HG03135 (cell line): ENCODE measurements at regions not wholly inside any gene's neighbourhood (a gene's known extent, or its start where the extent isn't known, plus 50 kb on each side); places are given as distances from the start of the nearest gene placed in this dataset.
A peak's percentile ranks its signal among the peaks of the same experiment; 100 is the strongest.

Experiments
- ATAC-seq: cut with Tn5 transposase; IDR thresholded peaks from one replicate; pipeline ENCODE4 v1.9.1; 2021; ENCODE audit warnings: mild to moderate bottlenecking, moderate library complexity; ENCODE audit not compliant: unreplicated experiment

- no peak for ATAC-seq
These were observed 195.3 kb downstream of the PTEN start for GRCh38 chr10:88058750-88059149.

DNA sequence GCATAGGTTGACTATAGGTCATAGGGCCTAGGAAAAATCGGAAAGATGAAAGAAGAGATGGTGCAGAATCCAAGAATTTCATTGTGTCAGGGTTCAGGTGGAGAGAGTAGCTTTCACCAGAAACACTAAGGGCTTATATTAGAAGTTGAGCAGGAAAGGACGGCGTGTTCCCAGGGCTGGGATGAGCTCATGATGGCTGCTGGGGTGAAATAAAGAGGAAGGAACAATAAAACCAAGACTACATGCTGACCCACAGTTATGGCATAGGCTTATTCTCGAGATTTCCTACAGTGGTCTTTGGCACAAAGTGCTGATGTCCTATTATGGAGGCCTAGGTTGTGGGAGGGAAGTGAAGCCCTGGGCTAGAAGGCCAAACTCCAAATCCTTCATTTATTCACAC is 195.8 kb downstream of the PTEN start:
- no peak for ATAC-seq

DNA sequence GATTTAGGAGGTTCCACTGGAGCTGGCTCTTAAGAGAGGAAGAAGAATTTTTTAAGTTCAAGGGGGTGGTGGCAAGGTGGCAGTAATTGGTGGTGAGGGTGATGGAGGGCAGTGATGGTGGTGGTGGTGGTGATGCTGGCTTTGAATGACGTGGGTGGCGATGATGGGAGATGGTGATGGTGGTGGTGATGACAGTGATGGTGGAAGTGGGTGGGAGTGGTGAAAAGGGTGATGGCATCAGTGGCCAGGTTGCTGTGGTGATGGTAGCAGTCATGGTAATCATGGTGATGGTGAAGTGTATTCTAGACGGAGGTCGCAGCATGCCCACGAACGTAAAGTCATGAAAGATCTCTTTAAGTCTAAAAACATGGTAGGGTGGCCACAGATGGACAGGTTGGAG is 197.3 kb downstream of the PTEN start:
- ATAC-seq, result no peak

DNA sequence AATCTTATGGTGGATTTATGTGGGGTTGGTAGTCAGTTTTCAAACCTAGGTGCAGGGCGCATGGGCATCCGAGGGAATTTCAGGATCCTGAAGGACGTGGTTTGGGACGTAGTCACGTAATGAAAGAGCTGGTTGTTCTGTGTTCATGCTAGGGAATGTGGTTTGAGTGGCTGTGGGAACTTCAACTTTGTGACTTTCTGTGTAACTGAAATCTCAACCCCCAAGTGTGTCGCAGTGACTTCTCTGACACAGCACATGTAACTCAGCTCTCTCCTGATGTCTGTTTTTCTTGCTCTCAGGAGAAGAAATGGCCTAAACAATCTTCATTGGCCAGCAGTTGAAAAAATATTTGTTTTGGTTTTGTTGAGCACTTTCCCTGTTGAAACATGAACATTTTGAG is 199.0 kb downstream of the PTEN start:
- no peak for ATAC-seq

DNA sequence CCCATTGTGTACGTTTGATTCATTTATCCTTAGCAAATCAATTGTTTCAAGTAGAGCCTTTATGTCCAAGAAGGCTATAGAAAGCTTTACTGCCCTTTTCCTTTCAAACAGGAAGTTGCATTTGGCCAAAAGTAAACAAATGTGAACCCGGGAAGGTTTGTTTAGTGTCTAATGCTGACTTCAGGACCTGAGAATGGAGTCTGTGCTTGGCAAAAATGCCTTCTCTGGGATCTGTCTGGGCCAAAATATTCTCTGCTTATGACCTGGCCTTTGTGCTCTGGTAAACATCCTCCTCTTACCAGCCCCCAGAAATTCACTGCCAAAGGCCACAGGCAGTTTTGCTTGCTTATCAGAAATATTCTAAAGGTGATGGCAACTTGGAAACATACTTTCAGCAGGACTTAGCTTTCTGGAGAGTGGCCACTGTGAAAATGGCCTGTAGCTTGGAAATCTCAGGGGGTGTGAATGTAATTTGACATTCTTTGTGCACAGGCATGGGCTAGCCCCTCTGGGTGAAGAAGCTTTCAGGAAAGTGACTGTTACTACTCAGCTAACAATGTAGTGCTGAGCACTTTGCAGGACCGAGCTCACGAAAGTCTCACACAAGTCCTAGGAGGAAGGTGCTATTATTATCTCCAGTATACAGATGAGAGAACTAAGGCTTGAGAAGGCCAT is 199.5 kb downstream of the PTEN start:
- ATAC-seq, result no peak

DNA sequence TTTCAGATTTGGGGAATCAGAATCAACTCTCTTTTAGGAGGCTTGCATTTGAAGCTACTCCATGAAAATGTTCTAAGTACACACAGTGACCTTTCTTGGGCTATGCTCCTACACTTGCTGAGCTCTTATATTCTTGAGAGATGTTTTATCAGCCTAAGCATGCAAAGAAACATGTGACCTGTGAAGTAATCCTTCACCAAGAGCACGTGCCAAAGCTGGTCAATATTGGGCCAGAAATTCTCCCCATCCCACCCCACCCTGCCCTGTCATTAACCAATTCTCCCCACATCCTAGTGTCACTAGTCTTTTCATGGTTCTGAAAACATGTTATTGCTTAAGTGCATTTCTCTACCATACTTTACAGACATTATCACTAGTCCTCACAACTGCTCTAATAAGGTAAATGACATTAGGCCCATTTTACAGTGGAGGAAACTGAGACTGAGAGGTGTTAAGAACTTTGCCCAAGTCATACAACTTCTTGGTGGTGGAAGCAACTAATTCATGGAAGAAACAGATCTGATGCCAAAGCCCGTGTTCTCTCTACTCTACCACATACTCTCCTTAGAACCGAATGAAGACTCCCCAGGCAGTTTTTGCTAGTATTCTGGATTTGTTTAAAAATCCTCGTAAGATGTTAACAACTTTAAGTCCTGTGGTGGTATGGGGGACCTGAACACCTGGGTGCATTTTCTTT is 200.6 kb downstream of the PTEN start:
- ATAC-seq, result no peak

DNA sequence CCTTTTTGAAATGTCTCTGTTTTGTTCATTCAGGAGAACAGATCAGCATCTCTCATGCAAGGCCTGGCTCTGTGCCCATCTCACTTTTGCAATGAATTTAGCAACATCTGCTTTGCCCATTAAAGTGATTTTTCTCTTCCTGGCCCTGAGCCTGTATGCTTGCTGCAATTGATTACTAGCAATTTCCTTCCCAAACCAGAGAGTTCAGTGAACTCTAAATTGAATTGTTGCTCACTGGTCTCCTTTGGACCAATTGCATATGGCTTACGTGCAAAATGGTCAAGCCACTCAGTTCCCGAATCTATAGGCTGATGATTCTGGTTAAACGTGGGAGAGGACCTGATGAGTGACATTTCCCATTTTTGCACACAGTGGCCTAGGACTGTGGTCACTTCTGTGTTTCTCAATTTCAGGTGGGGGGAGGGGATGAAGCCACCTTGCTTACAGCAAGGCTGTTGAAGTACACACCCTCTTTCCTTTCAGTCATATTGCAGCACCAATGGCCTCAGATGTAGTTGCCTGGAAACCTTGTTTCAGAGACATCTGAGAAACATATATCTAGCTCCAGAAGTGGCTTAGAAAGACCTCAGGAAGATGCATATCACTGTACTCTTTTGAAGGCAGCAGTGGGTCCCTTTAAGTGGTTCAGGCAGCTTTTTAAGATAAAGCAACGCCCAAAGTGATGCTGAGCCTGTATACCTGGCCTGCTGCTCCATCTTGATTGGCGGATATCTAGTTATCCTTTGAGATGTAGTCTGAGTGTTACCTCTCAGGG is 201.4 kb downstream of the PTEN start:
- ATAC-seq, result peak; percentile 50

- no peak for ATAC-seq
These were observed 202.1 kb downstream of the PTEN start for GRCh38 chr10:88065383-88066049.

GRCh38 chr10:88066319-88066718 is 202.9 kb downstream of the PTEN start:
- ATAC-seq, result no peak

GRCh38 chr10:88066876-88067275 is 203.5 kb downstream of the PTEN start:
- no peak for ATAC-seq

GRCh38 chr10:88067737-88068136 is 204.3 kb downstream of the PTEN start:
- ATAC-seq, result no peak

DNA sequence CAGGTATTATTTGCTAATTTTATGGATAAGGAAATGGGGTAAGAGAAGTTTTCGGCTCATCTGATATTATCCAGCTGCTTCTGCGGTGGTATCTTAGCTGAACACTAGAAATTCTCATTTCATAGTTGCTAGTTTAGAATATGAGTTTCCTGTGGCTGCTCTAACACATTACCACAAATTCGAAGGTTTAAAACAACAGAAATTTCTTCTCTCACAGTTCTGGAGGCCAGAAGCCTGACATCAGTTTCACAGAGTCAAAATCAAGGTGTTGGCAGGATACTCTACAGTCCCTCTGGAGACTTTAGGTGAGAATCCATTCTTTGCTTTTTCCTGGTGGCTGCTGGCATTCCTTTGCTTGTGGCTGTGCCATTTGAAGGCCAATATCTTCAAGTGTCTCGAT is 205.9 kb downstream of the PTEN start:
- no peak for ATAC-seq

GRCh38 chr10:88070080-88070880 is 206.9 kb downstream of the PTEN start:
- peak; percentile 49 for ATAC-seq

- no peak for ATAC-seq
These were observed 208.5 kb downstream of the PTEN start for GRCh38 chr10:88071879-88072278.

DNA sequence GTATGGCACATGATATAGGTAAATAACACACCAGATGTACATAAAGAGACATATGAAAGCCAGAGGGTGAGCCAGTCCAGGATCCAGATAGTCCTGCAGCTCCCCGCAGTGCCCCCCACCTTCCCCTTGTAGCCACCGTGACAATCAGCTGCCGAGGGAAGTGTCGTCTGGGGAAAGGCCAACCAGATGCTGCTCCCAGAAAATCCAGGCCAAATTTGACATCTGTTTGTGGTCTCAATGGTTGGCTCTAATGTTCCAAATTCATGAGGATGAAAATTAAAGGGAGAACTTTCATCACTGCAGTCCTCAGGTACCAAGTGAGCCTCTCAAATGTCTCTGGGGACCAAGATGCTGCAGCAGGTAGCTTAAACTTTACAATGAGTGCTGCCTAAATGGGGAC is 210.3 kb downstream of the PTEN start:
- no peak for ATAC-seq

DNA sequence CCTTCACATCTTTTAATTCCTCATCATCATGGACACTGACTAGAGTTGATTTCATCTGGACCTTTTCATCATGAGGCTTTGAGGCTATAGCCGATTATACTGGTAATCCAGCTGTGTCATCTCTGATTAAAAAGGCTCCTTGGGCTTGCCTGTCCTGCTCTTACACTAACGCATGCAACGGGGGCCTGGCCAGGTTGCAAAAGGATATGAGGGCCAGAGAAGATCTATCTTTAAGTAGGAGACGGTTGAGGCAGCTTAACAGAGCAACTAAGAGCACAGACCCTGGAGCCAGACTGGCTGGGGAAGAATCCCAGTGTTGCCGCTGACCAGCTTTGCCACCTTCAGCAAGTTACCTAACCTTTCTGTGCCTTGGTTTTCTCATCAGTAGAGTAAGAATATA is 211.5 kb downstream of the PTEN start:
- no peak for ATAC-seq

DNA sequence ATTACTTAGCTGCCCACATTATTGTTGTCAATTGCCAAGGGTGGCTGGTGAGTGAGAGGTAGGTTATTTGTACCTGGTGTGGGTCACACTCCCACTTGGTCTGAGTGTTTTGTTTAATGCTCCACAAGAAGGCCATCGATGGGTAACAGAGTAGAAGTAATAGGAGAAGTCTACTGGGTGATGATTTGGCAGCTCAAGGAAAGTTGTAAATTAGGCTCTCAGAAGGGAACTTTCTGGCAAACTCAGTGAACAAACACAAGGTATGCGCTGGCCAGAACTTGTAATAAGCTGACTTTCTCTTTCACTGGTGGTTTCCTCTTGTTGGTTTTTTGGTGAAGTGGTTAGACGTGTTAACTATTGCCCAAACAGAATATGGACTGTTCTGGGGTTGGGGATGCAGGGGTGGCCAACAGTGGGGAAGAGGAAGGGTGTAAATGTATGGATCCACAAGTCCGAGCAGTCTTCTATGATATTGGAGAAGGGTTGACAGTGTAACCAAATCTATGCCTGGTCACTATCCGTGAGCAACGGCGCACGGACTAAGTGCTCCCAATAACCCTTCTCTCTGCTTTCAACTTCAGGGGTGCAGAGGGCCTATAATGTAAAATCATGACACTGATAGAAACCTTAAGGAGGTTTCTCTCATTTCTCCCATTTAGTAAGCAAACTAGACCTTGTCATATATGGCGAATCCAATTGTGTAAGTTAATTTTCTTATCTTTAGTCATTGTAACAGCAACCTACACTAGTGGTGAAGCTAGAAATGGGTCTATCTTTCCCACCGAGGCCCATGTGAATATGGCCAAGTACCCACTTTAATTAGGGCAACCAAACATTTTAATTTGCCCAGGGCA is 212.8 kb downstream of the PTEN start:
- peak; percentile 51 for ATAC-seq

DNA sequence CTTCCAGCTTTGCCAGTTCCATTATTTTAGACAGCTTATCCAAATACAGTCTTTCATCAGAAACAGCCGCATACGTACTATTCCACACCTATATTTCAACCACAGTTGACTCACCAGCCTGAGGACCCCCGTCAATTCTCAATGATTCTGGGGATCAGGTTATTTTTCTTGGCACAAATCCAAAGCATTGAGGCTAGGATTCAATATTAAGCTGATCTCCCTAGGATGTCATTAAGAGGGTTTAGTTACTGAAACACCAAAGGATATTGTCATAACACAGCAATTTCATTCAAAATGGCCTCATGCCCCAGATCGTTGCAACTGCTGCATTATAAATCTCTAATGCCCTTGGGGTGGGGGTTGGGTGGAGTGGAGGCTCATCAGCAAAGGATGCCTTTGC is 214.6 kb downstream of the PTEN start:
- no peak for ATAC-seq

GRCh38 chr10:88080213-88080612 is 216.8 kb downstream of the PTEN start:
- peak; percentile 44 for ATAC-seq
